Prostate gland (tissue), 2 donors: ENCODE measurements at regions not wholly inside any gene's neighbourhood (a gene's known extent, or its start where the extent isn't known, plus 50 kb on each side); places are given as distances from the start of the nearest gene placed in this dataset.

Source experiments
- POLR2A ChIP-seq: fragments of 450-650 bp; IDR thresholded peaks from one replicate; pipeline ENCODE4 v1.6.1; 2016; ENCODE audit warnings: antibody characterized with exemption, mild to moderate bottlenecking
- POLR2AphosphoS5 ChIP-seq: sonication (generic); formaldehyde crosslinking; IDR thresholded peaks from one replicate; pipeline ENCODE4 v1.6.1; 2017; ENCODE audit warnings: antibody characterized with exemption
- TF ChIP-seq, protein P1 (sequence below), 4 experiments: fragments of 200-600 bp in 2 of 4; fragments of 450-650 bp in 2 of 4; sonication (generic) in 2 of 4; IDR thresholded peaks; 1 replicate in 3 of 4; 2 replicates in 1 of 4; pipeline ENCODE4 v1.5.1; 2016 to 2019; ENCODE audit warnings: antibody characterized with exemption in 4 of 4, mild to moderate bottlenecking in 2 of 4, moderate library complexity in 2 of 4

DNA sequence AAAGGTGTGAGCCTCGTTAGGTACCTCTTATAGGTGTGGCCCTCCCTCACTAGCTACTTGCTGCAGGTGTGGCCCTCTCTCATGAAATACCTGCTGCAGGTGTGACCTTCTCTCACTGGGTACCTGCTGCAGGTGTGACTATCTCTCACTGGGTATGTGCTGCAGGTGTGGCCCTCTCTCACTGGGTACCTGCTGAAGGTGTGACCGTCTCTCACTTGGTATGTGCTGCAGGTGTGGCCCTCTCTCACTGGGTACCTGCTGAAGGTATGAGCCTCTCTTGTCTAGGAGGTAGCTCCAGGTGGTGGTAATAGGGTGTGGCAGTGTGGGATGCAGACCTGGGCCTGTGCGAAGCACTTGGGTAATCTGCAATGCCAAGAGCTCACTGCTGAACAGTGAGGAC, 170.7 kb upstream of the PLPP4 start:
- TF ChIP-seq, protein P1, sequence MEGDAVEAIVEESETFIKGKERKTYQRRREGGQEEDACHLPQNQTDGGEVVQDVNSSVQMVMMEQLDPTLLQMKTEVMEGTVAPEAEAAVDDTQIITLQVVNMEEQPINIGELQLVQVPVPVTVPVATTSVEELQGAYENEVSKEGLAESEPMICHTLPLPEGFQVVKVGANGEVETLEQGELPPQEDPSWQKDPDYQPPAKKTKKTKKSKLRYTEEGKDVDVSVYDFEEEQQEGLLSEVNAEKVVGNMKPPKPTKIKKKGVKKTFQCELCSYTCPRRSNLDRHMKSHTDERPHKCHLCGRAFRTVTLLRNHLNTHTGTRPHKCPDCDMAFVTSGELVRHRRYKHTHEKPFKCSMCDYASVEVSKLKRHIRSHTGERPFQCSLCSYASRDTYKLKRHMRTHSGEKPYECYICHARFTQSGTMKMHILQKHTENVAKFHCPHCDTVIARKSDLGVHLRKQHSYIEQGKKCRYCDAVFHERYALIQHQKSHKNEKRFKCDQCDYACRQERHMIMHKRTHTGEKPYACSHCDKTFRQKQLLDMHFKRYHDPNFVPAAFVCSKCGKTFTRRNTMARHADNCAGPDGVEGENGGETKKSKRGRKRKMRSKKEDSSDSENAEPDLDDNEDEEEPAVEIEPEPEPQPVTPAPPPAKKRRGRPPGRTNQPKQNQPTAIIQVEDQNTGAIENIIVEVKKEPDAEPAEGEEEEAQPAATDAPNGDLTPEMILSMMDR (IDR thresholded peaks at IDR 0.05) = no peak
- TF ChIP-seq POLR2AphosphoS5 = no peak
- no peak for TF ChIP-seq POLR2A
